ENCODE measurements at regions not wholly inside any gene's neighbourhood (a gene's known extent, or its start where the extent isn't known, plus 50 kb on each side); places are given as distances from the start of the nearest gene placed in this dataset.

- TF ChIP-seq, protein P1, sequence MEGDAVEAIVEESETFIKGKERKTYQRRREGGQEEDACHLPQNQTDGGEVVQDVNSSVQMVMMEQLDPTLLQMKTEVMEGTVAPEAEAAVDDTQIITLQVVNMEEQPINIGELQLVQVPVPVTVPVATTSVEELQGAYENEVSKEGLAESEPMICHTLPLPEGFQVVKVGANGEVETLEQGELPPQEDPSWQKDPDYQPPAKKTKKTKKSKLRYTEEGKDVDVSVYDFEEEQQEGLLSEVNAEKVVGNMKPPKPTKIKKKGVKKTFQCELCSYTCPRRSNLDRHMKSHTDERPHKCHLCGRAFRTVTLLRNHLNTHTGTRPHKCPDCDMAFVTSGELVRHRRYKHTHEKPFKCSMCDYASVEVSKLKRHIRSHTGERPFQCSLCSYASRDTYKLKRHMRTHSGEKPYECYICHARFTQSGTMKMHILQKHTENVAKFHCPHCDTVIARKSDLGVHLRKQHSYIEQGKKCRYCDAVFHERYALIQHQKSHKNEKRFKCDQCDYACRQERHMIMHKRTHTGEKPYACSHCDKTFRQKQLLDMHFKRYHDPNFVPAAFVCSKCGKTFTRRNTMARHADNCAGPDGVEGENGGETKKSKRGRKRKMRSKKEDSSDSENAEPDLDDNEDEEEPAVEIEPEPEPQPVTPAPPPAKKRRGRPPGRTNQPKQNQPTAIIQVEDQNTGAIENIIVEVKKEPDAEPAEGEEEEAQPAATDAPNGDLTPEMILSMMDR (IDR thresholded peaks at IDR 0.05; ENCODE audit: insufficient read depth, low read length, poor library complexity, severe bottlenecking): peak; percentile 99
- TF ChIP-seq EZH2phosphoT487 (conservative IDR thresholded peaks at IDR 0.05; ENCODE audit: low read length): no peak
Observed at GRCh38 chr18:59988098-59988706, 88.4 kb downstream of the PMAIP1 start.
